ENCODE measurements at regions not wholly inside any gene's neighbourhood (a gene's known extent, or its start where the extent isn't known, plus 50 kb on each side); places are given as distances from the start of the nearest gene placed in this dataset.

GRCh38 chr14:80364816-80365215, 153.5 kb upstream of the DIO2 start:
- TF ChIP-seq YY1 (IDR thresholded peaks at IDR 0.05; ENCODE audit: low read depth) (no peak), TAF1 (IDR thresholded peaks at IDR 0.05; ENCODE audit: borderline replicate concordance, low read depth, low read length) (no peak), REST (IDR thresholded peaks at IDR 0.05; ENCODE audit: low read depth, low read length) (no peak), POLR2AphosphoS5 (IDR thresholded peaks at IDR 0.05; ENCODE audit: low read depth, low read length) (no peak), RAD21 (IDR thresholded peaks at IDR 0.05; ENCODE audit: low read length) (no peak), NFIC (IDR thresholded peaks at IDR 0.05; ENCODE audit: borderline replicate concordance) (no peak), SIN3A (IDR thresholded peaks at IDR 0.05; ENCODE audit: borderline replicate concordance, low read depth, low read length) (no peak), TEAD4 (IDR thresholded peaks at IDR 0.05; ENCODE audit: borderline replicate concordance, insufficient read depth) (no peak), MXI1 (IDR thresholded peaks at IDR 0.05; ENCODE audit: low read depth, low read length) (no peak), RCOR1 (IDR thresholded peaks at IDR 0.05; ENCODE audit: low read length) (no peak)
- TF ChIP-seq, protein P1, sequence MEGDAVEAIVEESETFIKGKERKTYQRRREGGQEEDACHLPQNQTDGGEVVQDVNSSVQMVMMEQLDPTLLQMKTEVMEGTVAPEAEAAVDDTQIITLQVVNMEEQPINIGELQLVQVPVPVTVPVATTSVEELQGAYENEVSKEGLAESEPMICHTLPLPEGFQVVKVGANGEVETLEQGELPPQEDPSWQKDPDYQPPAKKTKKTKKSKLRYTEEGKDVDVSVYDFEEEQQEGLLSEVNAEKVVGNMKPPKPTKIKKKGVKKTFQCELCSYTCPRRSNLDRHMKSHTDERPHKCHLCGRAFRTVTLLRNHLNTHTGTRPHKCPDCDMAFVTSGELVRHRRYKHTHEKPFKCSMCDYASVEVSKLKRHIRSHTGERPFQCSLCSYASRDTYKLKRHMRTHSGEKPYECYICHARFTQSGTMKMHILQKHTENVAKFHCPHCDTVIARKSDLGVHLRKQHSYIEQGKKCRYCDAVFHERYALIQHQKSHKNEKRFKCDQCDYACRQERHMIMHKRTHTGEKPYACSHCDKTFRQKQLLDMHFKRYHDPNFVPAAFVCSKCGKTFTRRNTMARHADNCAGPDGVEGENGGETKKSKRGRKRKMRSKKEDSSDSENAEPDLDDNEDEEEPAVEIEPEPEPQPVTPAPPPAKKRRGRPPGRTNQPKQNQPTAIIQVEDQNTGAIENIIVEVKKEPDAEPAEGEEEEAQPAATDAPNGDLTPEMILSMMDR (IDR thresholded peaks at IDR 0.05): no peak
- TF ChIP-seq, protein P2, sequence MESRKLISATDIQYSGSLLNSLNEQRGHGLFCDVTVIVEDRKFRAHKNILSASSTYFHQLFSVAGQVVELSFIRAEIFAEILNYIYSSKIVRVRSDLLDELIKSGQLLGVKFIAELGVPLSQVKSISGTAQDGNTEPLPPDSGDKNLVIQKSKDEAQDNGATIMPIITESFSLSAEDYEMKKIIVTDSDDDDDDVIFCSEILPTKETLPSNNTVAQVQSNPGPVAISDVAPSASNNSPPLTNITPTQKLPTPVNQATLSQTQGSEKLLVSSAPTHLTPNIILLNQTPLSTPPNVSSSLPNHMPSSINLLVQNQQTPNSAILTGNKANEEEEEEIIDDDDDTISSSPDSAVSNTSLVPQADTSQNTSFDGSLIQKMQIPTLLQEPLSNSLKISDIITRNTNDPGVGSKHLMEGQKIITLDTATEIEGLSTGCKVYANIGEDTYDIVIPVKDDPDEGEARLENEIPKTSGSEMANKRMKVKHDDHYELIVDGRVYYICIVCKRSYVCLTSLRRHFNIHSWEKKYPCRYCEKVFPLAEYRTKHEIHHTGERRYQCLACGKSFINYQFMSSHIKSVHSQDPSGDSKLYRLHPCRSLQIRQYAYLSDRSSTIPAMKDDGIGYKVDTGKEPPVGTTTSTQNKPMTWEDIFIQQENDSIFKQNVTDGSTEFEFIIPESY (IDR thresholded peaks at IDR 0.05; ENCODE audit: borderline replicate concordance, low read depth): no peak
